CD14-positive monocyte (primary cell): ENCODE measurements at regions not wholly inside any gene's neighbourhood (a gene's known extent, or its start where the extent isn't known, plus 50 kb on each side); places are given as distances from the start of the nearest gene placed in this dataset.

Experiments used
- DNase-seq, 3 donors: peaks; one replicate each; pipeline ENCODE4 v3.0.0-alpha.2; 2011 to 2022
- H2AFZ ChIP-seq: 2 replicates; pipeline ENCODE4 v1.6.0; 2012; ENCODE audit warnings: mild to moderate bottlenecking, low read depth, low read length, inconsistent platforms; ENCODE audit not compliant: insufficient read depth, poor library complexity, severe bottlenecking
- H3K27ac ChIP-seq, 2 donors: 1 replicate in 1 of 2; 2 replicates in 1 of 2; pipeline ENCODE4 v1.5.1; 2012 to 2013; ENCODE audit warnings: low read length in 2 of 2, control low read depth in 1 of 2, inconsistent platforms in 1 of 2, low read depth in 1 of 2, mild to moderate bottlenecking in 1 of 2
- H3K27me3 ChIP-seq, 2 donors: one replicate each; pipeline versions ENCODE4 v1.6.0 to v1.6.1; 2011 to 2013; ENCODE audit warnings: low read length in 2 of 2; ENCODE audit not compliant: control insufficient read depth in 2 of 2, insufficient read depth in 2 of 2
- H3K36me3 ChIP-seq, 2 donors: replicated peaks in 1 of 2; 1 replicate in 1 of 2; 2 replicates in 1 of 2; pipeline versions ENCODE4 v1.5.1 to v1.6.1; 2012 to 2013; ENCODE audit warnings: low read length in 2 of 2, control low read depth in 1 of 2, inconsistent platforms in 1 of 2, mild to moderate bottlenecking in 1 of 2; ENCODE audit not compliant: insufficient read depth in 2 of 2, control insufficient read depth in 1 of 2
- H3K4me1 ChIP-seq, 2 donors: 1 replicate in 1 of 2; 2 replicates in 1 of 2; pipeline versions ENCODE4 v1.5.1 to v1.6.1; 2012 to 2013; ENCODE audit warnings: low read length in 2 of 2, control low read depth in 1 of 2, inconsistent platforms in 1 of 2, mild to moderate bottlenecking in 1 of 2, moderate library complexity in 1 of 2; ENCODE audit not compliant: insufficient read depth in 2 of 2, control insufficient read depth in 1 of 2
- H3K4me2 ChIP-seq: replicated peaks from 2 replicates; pipeline ENCODE3; 2012; ENCODE audit warnings: low read length, moderate library complexity, mild to moderate bottlenecking; ENCODE audit not compliant: poor library complexity, severe bottlenecking; ENCODE audit errors: extremely low read depth
- H3K4me3 ChIP-seq, 3 experiments: fragments of 200-600 bp in 1 of 3; sonication (generic) in 1 of 3; replicated peaks in 1 of 3; 1 replicate in 2 of 3; 2 replicates in 1 of 3; pipeline ENCODE4 v1.5.1; 2011 to 2013; ENCODE audit warnings: low read length in 3 of 3, mild to moderate bottlenecking in 3 of 3, control low read depth in 2 of 3, low read depth in 2 of 3, inconsistent platforms in 1 of 3, moderate library complexity in 1 of 3
- H3K79me2 ChIP-seq: 2 replicates; pipeline ENCODE4 v1.6.0; 2012; ENCODE audit warnings: mild to moderate bottlenecking, control low read depth, inconsistent platforms, low read length, moderate library complexity; ENCODE audit not compliant: insufficient read depth
- H3K9ac ChIP-seq: 2 replicates; pipeline ENCODE4 v1.6.0; 2017; ENCODE audit warnings: low read length, mild to moderate bottlenecking; ENCODE audit not compliant: insufficient read depth, poor library complexity, severe bottlenecking
- H3K9me3 ChIP-seq, 2 donors: replicated peaks in 1 of 2; 1 replicate in 1 of 2; 2 replicates in 1 of 2; pipeline versions ENCODE4 v1.5.1 to v1.6.1; 2012 to 2013; ENCODE audit warnings: low read length in 2 of 2, control low read depth in 1 of 2; ENCODE audit not compliant: control insufficient read depth in 1 of 2, insufficient read depth in 1 of 2
- H4K20me1 ChIP-seq: 2 replicates; pipeline ENCODE4 v1.6.0; 2012; ENCODE audit warnings: mild to moderate bottlenecking, low read length, control low read depth, moderate library complexity; ENCODE audit not compliant: insufficient read depth
- H3K27ac Mint-ChIP-seq, 7 donors: one replicate each; pipeline ENCODE4 v1.8.0; 2020; ENCODE audit warnings: mild to moderate bottlenecking in 7 of 7, mixed read lengths in 7 of 7, moderate library complexity in 6 of 7, inconsistent platforms in 2 of 7
- H3K27me3 Mint-ChIP-seq, 3 donors: one replicate each; pipeline ENCODE4 v1.8.0; 2021 to 2022; ENCODE audit warnings: low read depth in 3 of 3, mild to moderate bottlenecking in 3 of 3, mixed read lengths in 3 of 3, moderate library complexity in 3 of 3, inconsistent platforms in 1 of 3
- H3K36me3 Mint-ChIP-seq, 2 donors: one replicate each; pipeline ENCODE4 v1.8.0; 2020; ENCODE audit warnings: mixed read lengths in 2 of 2, inconsistent platforms in 1 of 2, mild to moderate bottlenecking in 1 of 2
- H3K4me1 Mint-ChIP-seq: one replicate; pipeline ENCODE4 v1.8.0; 2020; ENCODE audit warnings: mild to moderate bottlenecking, mixed read lengths
- H3K4me3 Mint-ChIP-seq, 2 donors: one replicate each; pipeline ENCODE4 v1.8.0; 2020; ENCODE audit warnings: mild to moderate bottlenecking in 2 of 2, mixed read lengths in 2 of 2, moderate library complexity in 1 of 2
- H3K9me3 Mint-ChIP-seq, 7 donors: one replicate each; pipeline ENCODE4 v1.8.0; 2020 to 2022; ENCODE audit warnings: mixed read lengths in 7 of 7, mild to moderate bottlenecking in 6 of 7, moderate library complexity in 6 of 7, inconsistent platforms in 2 of 7
- CTCF ChIP-seq: fragments of 200-600 bp; IDR thresholded peaks from one replicate; pipeline ENCODE4 v1.8.0; 2022; ENCODE audit warnings: antibody characterized with exemption, mild to moderate bottlenecking
- WGBS: methylation state at CpG from one replicate; pipeline ENCODE4 v1.1.5; 2013; ENCODE audit warnings: missing lambda C conversion rate; ENCODE audit not compliant: insufficient coverage; 5-methylcytosine and 5-hydroxymethylcytosine counted together
- intact Hi-C, 2 donors: fragments of 100-400 bp; cut with micrococcal nuclease; formaldehyde crosslinking; loops; one replicate each; pipeline versions ENCODE4 v1.15.0 to v1.15.1; 2023

- Mint-ChIP-seq H3K9me3 (no peaks in the 10 kb centered on the region), H3K27ac (no peak overlapping the region), H3K36me3 (no peaks in the 10 kb centered on the region), H3K4me3 (no peak overlapping the region), H3K27me3 (no peaks in the 10 kb centered on the region), H3K4me1 (no peaks in the 10 kb centered on the region)
- WGBS = no CpG with 5 or more reads among the region's 1 CpG
- intact Hi-C loops = no loop called here
- no peak for DNase-seq
- no peaks in the 10 kb centered on the region for H3K36me3 ChIP-seq
- no peaks in the 10 kb centered on the region for H4K20me1 ChIP-seq
- TF ChIP-seq CTCF = no peak
- H3K4me3 ChIP-seq = no peak overlapping the region
- no peaks in the 10 kb centered on the region for H3K4me1 ChIP-seq
- no peaks in the 10 kb centered on the region for H3K79me2 ChIP-seq
- H3K27me3 ChIP-seq = no peaks in the 10 kb centered on the region
- no peak overlapping the region for H3K4me2 ChIP-seq
- no peaks in the 10 kb centered on the region for H3K9me3 ChIP-seq
- H3K27ac ChIP-seq = no peak overlapping the region
- H2AFZ ChIP-seq = no peak overlapping the region
- H3K9ac ChIP-seq = no peak overlapping the region
These were observed 507.2 kb upstream of the AGTR1 start for GRCh38 chr3:148190441-148190990.

GRCh38 chr3:148191966-148192365 is 505.7 kb upstream of the AGTR1 start:
- Histone ChIP-seq H3K36me3 (no peaks in the 10 kb centered on the region), H4K20me1 (no peaks in the 10 kb centered on the region), H3K4me3 (no peak overlapping the region), H3K4me2 (no peak overlapping the region), H3K4me1 (no peaks in the 10 kb centered on the region), H3K27ac (no peak overlapping the region), H3K27me3 (no peaks in the 10 kb centered on the region), H3K9ac (no peak overlapping the region), H2AFZ (no peak overlapping the region), H3K9me3 (no peaks in the 10 kb centered on the region), H3K79me2 (no peaks in the 10 kb centered on the region)
- Mint-ChIP-seq H3K27me3 (no peaks in the 10 kb centered on the region), H3K4me1 (no peaks in the 10 kb centered on the region), H3K27ac (no peak overlapping the region), H3K9me3 (peaks cover 0 to 3% (median 0%) of the 10 kb centered on the region in 7 donors), H3K36me3 (no peaks in the 10 kb centered on the region), H3K4me3 (no peak overlapping the region)
- DNase-seq = no peak
- WGBS = 77% methylated on average over 4 of the region's 5 CpGs
- intact Hi-C loops = no loop called here
- TF ChIP-seq CTCF = no peak
